Anterior cingulate cortex (tissue), 58 donors: ENCODE measurements at regions not wholly inside any gene's neighbourhood (a gene's known extent, or its start where the extent isn't known, plus 50 kb on each side); places are given as distances from the start of the nearest gene placed in this dataset.

ENCODE experiments used
- DNase-seq, 58 donors: peaks; one replicate each; lab custom pipeline; 2025; lab: John Stamatoyannopoulos, UW

GRCh38 chr14:101704140-101704539 is 57.4 kb upstream of the PPP2R5C start:
- DNase-seq, result no peak

- no peak for DNase-seq
These were observed 55.6 kb upstream of the PPP2R5C start for GRCh38 chr14:101705733-101706508.

GRCh38 chr14:101706509-101707067 is 54.9 kb upstream of the PPP2R5C start:
- no peak for DNase-seq

GRCh38 chr14:101707068-101707842 is 54.3 kb upstream of the PPP2R5C start:
- peak in 23 of 58 donors; percentile 13 to 54 (median 33) for DNase-seq

- DNase-seq, result no peak
These were observed 53.5 kb upstream of the PPP2R5C start for GRCh38 chr14:101707863-101708620.

GRCh38 chr14:101708853-101709532 is 52.5 kb upstream of the PPP2R5C start:
- no peak for DNase-seq

- DNase-seq, result no peak
These were observed 52.0 kb upstream of the PPP2R5C start for GRCh38 chr14:101709533-101709881.

- DNase-seq, result no peak
These were observed 51.3 kb upstream of the PPP2R5C start for GRCh38 chr14:101709962-101710931.

GRCh38 chr14:101711041-101711856 is 50.3 kb upstream of the PPP2R5C start:
- no peak for DNase-seq
